Bronchial epithelial cell (primary cell): ENCODE measurements at regions not wholly inside any gene's neighbourhood (a gene's known extent, or its start where the extent isn't known, plus 50 kb on each side); places are given as distances from the start of the nearest gene placed in this dataset.

ENCODE experiments used
- DNase-seq: peaks from one replicate; pipeline ENCODE4 v3.0.0-alpha.2; 2010; ENCODE audit warnings: low read depth
- FAIRE-seq: peaks from 2 replicates; lab custom pipeline; 2011; peaks lifted over from hg19 to GRCh38; lab: Jason Lieb, UNC
- H3K27me3 ChIP-seq: 2 replicates; pipeline ENCODE4 v1.5.1; 2011; ENCODE audit warnings: low read length; ENCODE audit not compliant: control insufficient read depth, insufficient read depth
- H3K36me3 ChIP-seq: 2 replicates; pipeline ENCODE4 v1.5.1; 2011; ENCODE audit warnings: low read length; ENCODE audit not compliant: control insufficient read depth, insufficient read depth
- H3K4me3 ChIP-seq: 2 replicates; pipeline ENCODE4 v1.5.1; 2011; ENCODE audit warnings: mild to moderate bottlenecking, low read depth, low read length, control low read depth
- TF ChIP-seq, protein P1 (sequence below): IDR thresholded peaks from 2 replicates; pipeline ENCODE4 v1.5.1; 2011; ENCODE audit warnings: mild to moderate bottlenecking, moderate library complexity, low read length, control low read depth, inconsistent platforms; ENCODE audit not compliant: insufficient read depth, severe bottlenecking

DNA sequence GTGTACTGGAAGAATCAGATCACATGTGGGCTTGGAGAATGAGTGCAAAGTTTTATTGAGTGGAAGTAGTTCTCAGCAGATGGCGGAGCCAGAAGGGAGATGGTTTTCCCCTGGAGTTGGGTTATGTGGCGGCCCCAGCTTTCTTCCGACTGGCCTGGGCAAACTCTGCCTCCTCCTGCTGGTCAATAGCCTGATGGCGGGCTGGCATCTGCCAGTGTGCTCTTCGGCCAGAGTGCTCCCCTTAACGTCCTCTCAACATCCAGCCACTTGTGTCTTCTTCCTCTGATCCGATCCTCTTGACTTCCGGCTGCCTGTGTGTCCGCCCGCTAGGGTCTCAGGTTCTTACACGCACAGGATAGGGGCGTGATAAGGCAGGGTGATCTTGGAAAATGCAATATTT, 741.3 kb downstream of the RNF144A start:
- Histone ChIP-seq H3K4me3 (no peak overlapping the region), H3K36me3 (no peaks in the 10 kb centered on the region), H3K27me3 (no peaks in the 10 kb centered on the region)
- DNase-seq (no peak), FAIRE-seq (no peak)
- TF ChIP-seq, protein P1, sequence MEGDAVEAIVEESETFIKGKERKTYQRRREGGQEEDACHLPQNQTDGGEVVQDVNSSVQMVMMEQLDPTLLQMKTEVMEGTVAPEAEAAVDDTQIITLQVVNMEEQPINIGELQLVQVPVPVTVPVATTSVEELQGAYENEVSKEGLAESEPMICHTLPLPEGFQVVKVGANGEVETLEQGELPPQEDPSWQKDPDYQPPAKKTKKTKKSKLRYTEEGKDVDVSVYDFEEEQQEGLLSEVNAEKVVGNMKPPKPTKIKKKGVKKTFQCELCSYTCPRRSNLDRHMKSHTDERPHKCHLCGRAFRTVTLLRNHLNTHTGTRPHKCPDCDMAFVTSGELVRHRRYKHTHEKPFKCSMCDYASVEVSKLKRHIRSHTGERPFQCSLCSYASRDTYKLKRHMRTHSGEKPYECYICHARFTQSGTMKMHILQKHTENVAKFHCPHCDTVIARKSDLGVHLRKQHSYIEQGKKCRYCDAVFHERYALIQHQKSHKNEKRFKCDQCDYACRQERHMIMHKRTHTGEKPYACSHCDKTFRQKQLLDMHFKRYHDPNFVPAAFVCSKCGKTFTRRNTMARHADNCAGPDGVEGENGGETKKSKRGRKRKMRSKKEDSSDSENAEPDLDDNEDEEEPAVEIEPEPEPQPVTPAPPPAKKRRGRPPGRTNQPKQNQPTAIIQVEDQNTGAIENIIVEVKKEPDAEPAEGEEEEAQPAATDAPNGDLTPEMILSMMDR, result no peak

DNA sequence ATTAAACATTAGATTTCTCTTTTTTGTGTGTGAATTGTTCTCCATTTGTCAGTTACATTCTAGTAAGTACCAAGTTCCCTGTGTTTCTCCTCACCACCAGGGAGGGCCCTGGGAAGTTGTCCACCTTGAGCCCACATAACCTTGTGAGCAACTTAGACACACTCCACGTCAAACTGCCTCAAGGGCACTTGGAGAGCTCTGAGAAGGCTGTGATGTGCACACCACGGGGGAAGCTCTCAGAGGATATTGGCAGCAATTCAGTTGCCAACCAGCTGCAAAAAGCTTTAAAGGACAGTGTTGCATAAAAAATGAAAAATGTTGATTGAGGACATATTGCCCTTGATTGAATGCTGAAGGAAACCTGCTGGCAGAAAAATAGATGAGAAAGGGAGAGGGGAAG, 743.6 kb downstream of the RNF144A start:
- FAIRE-seq (no peak), DNase-seq (no peak)
- H3K4me3 ChIP-seq, result no peak overlapping the region
- TF ChIP-seq, protein P1, result no peak
- H3K27me3 ChIP-seq, result no peaks in the 10 kb centered on the region
- H3K36me3 ChIP-seq, result no peaks in the 10 kb centered on the region

DNA sequence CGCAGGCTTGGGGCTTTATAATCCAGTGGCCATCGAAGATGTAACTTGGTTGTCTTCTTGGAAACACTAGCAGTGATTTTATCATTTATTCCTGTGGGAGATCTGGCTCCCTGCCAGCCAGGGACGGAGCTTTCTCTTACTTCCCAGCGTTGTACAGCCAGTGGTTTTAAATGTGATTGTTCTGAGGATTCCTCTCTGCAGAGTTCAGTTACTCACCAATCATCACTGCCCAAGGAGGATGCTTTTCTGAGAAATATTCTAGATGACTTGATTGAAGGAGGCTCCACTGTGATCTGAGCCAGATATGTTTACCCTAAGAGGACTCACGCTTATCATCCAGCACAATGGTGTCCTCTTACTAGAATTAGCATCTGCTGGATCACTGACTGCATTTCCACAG, 744.3 kb downstream of the RNF144A start:
- Histone ChIP-seq H3K27me3 (no peaks in the 10 kb centered on the region), H3K36me3 (no peaks in the 10 kb centered on the region), H3K4me3 (no peak overlapping the region)
- FAIRE-seq, result no peak
- DNase-seq, result no peak
- TF ChIP-seq, protein P1, result no peak

- FAIRE-seq, result no peak
- Histone ChIP-seq H3K36me3 (no peaks in the 10 kb centered on the region), H3K27me3 (no peaks in the 10 kb centered on the region), H3K4me3 (no peak overlapping the region)
- TF ChIP-seq, protein P1, result no peak
- no peak for DNase-seq
Measured at GRCh38 chr2:7665880-7666279, 748.7 kb downstream of the RNF144A start.

GRCh38 chr2:7666596-7667259, 749.5 kb downstream of the RNF144A start:
- Histone ChIP-seq H3K36me3 (no peaks in the 10 kb centered on the region), H3K27me3 (no peaks in the 10 kb centered on the region), H3K4me3 (no peak overlapping the region)
- FAIRE-seq, result no peak
- TF ChIP-seq, protein P1, result no peak
- DNase-seq, result no peak

GRCh38 chr2:7667260-7667757, 750.1 kb downstream of the RNF144A start:
- DNase-seq (no peak), FAIRE-seq (no peak)
- Histone ChIP-seq H3K36me3 (no peaks in the 10 kb centered on the region), H3K27me3 (no peaks in the 10 kb centered on the region), H3K4me3 (no peak overlapping the region)
- TF ChIP-seq, protein P1, result no peak
